ENCODE measurements at regions not wholly inside any gene's neighbourhood (a gene's known extent, or its start where the extent isn't known, plus 50 kb on each side); places are given as distances from the start of the nearest gene placed in this dataset.

GRCh38 chr7:18140943-18141342 lies 113.3 kb upstream of the PRPS1L1 start:
- Histone ChIP-seq H3K36me3 (ENCODE audit: control insufficient read depth in 4 of 4, insufficient read depth in 4 of 4, low read length in 4 of 4) (no peaks in the 10 kb centered on the region), H3K27me3 (ENCODE audit: control insufficient read depth in 3 of 3, insufficient read depth in 3 of 3, low read length in 2 of 3) (no peaks in the 10 kb centered on the region), H3K4me1 (ENCODE audit: control insufficient read depth in 5 of 5, insufficient read depth in 5 of 5, low read length in 5 of 5) (no peaks in the 10 kb centered on the region), H3K9me3 (ENCODE audit: control insufficient read depth in 4 of 4, insufficient read depth in 3 of 4, low read length in 3 of 4) (no peaks in the 10 kb centered on the region), H3K4me3 (no peak overlapping the region), H3K9ac (ENCODE audit: insufficient read depth in 1 of 2, low read length in 2 of 2) (no peak overlapping the region), H3K27ac (ENCODE audit: low read depth in 1 of 2, low read length in 1 of 2) (no peak overlapping the region)
- DNase-seq (no peak), ATAC-seq (ENCODE audit: insufficient read depth, low FRiP score) (no peak)
- no peak for TF ChIP-seq CTCF (IDR thresholded peaks at IDR 0.05; ENCODE audit: control extremely low read depth, extremely low read depth)

- Histone ChIP-seq H3K9me3 (ENCODE audit: control insufficient read depth in 4 of 4, insufficient read depth in 3 of 4, low read length in 3 of 4) (no peaks in the 10 kb centered on the region), H3K4me3 (no peak overlapping the region), H3K27me3 (ENCODE audit: control insufficient read depth in 3 of 3, insufficient read depth in 3 of 3, low read length in 2 of 3) (no peaks in the 10 kb centered on the region), H3K27ac (ENCODE audit: low read depth in 1 of 2, low read length in 1 of 2) (no peak overlapping the region), H3K4me1 (ENCODE audit: control insufficient read depth in 5 of 5, insufficient read depth in 5 of 5, low read length in 5 of 5) (no peaks in the 10 kb centered on the region), H3K9ac (ENCODE audit: insufficient read depth in 1 of 2, low read length in 2 of 2) (no peak overlapping the region), H3K36me3 (ENCODE audit: control insufficient read depth in 4 of 4, insufficient read depth in 4 of 4, low read length in 4 of 4) (no peaks in the 10 kb centered on the region)
- ATAC-seq (ENCODE audit: insufficient read depth, low FRiP score) (no peak), DNase-seq (no peak)
- WGBS, 2 donors = 18 to 31% methylated on average over 1 of the region's 1 CpG
- no peak for TF ChIP-seq CTCF (IDR thresholded peaks at IDR 0.05; ENCODE audit: control extremely low read depth, extremely low read depth)
Observed at GRCh38 chr7:18144166-18144565, 116.5 kb upstream of the PRPS1L1 start.

DNA sequence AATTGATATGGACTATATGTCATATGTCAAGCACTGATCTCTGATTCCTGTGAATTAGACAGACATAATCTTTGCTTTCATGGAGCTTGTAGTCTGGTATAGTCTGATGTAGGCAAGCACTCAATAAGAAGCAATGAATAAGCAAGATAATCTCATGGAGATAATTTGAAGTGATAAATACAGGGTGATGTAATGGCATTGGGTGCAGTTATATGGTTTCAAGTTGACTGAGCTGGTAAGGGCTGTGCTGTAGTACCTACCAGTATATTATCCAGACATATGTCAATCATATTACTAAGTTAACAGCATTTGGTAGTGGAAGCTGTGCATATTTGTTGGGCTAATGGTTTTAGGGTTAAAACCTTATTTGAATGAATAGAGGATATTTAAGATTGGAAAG lies 117.5 kb upstream of the PRPS1L1 start:
- H3K4me3 ChIP-seq = no peak overlapping the region
- H3K27ac ChIP-seq (ENCODE audit: low read depth in 1 of 2, low read length in 1 of 2) = no peak overlapping the region
- no peaks in the 10 kb centered on the region for H3K9me3 ChIP-seq (ENCODE audit: control insufficient read depth in 4 of 4, insufficient read depth in 3 of 4, low read length in 3 of 4)
- H3K9ac ChIP-seq (ENCODE audit: insufficient read depth in 1 of 2, low read length in 2 of 2) = no peak overlapping the region
- no peak for ATAC-seq (ENCODE audit: insufficient read depth, low FRiP score)
- H3K4me1 ChIP-seq (ENCODE audit: control insufficient read depth in 5 of 5, insufficient read depth in 5 of 5, low read length in 5 of 5) = no peaks in the 10 kb centered on the region
- TF ChIP-seq CTCF (IDR thresholded peaks at IDR 0.05; ENCODE audit: control extremely low read depth, extremely low read depth) = no peak
- H3K27me3 ChIP-seq (ENCODE audit: control insufficient read depth in 3 of 3, insufficient read depth in 3 of 3, low read length in 2 of 3) = no peaks in the 10 kb centered on the region
- DNase-seq = no peak
- no peaks in the 10 kb centered on the region for H3K36me3 ChIP-seq (ENCODE audit: control insufficient read depth in 4 of 4, insufficient read depth in 4 of 4, low read length in 4 of 4)

- 85 to 90% methylated on average over 1 of the region's 1 CpG for WGBS, 2 donors
Observed at GRCh38 chr7:18151422-18151821, 123.8 kb upstream of the PRPS1L1 start.

More at GRCh38 chr7:18151422-18151821, 123.8 kb upstream of the PRPS1L1 start:
- no peaks in the 10 kb centered on the region for H3K9me3 ChIP-seq (ENCODE audit: control insufficient read depth in 4 of 4, insufficient read depth in 3 of 4, low read length in 3 of 4)
- H3K9ac ChIP-seq (ENCODE audit: insufficient read depth in 1 of 2, low read length in 2 of 2) = no peak overlapping the region
- no peaks in the 10 kb centered on the region for H3K27me3 ChIP-seq (ENCODE audit: control insufficient read depth in 3 of 3, insufficient read depth in 3 of 3, low read length in 2 of 3)
- peaks cover 0 to 13% (median 0%) of the 10 kb centered on the region in 5 donors for H3K4me1 ChIP-seq (ENCODE audit: control insufficient read depth in 5 of 5, insufficient read depth in 5 of 5, low read length in 5 of 5)
- TF ChIP-seq CTCF (IDR thresholded peaks at IDR 0.05; ENCODE audit: control extremely low read depth, extremely low read depth) = no peak
- H3K4me3 ChIP-seq = no peak overlapping the region
- no peaks in the 10 kb centered on the region for H3K36me3 ChIP-seq (ENCODE audit: control insufficient read depth in 4 of 4, insufficient read depth in 4 of 4, low read length in 4 of 4)
- H3K27ac ChIP-seq (ENCODE audit: low read depth in 1 of 2, low read length in 1 of 2) = no peak overlapping the region
- DNase-seq (no peak), ATAC-seq (ENCODE audit: insufficient read depth, low FRiP score) (no peak)

Measured in lung (tissue), 11 donors.